GM12878 (cell line): ENCODE measurements at regions not wholly inside any gene's neighbourhood (a gene's known extent, or its start where the extent isn't known, plus 50 kb on each side); places are given as distances from the start of the nearest gene placed in this dataset.

Experiments
- ATAC-seq: fragments of 200-7000 bp; cut with Tn5 transposase; 3 replicates; pipeline ENCODE4 v1.9.1; 2020; ENCODE audit warnings: mild to moderate bottlenecking, moderate library complexity
- BruUV-seq: library from RNA; stranded (reverse); fragments of 400-500 nt; replicated peaks from 2 replicates; lab custom pipeline; 2021; lab: Mats Ljungman, UMichigan
- CTCF ChIA-PET: fragments of 300-600 bp; sonication (Branson Sonifier 250); formaldehyde crosslinking; extraction: SDS; loops from one replicate; lab custom pipeline; 2021; ENCODE audit warnings: inconsistent platforms; lab: Yijun Ruan, JAX
- POLR2A ChIA-PET: fragments of 350-600 bp; formaldehyde crosslinking; extraction: SDS; loops from one replicate; lab custom pipeline; 2021; ENCODE audit warnings: inconsistent platforms; lab: Charles Lee
- RAD21 ChIA-PET: fragments of 300-600 bp; sonication (Branson Sonifier 250); formaldehyde crosslinking; loops from one replicate; lab custom pipeline; 2023; ENCODE audit warnings: antibody characterized with exemption; ENCODE audit not compliant: unreplicated experiment; lab: Charles Lee
- SMC1A ChIA-PET: fragments of 300-600 bp; sonication (Branson Sonifier 250); formaldehyde crosslinking; loops from one replicate; lab custom pipeline; 2023; ENCODE audit not compliant: unreplicated experiment, uncharacterized antibody; lab: Charles Lee
- DNase-seq: peaks from one replicate; pipeline ENCODE4 v3.0.0-alpha.2; 2011; ENCODE audit warnings: low read depth, low spot score
- FAIRE-seq: peaks from 3 replicates; lab custom pipeline; 2011; peaks lifted over from hg19 to GRCh38; lab: Jason Lieb, UNC
- H2AFZ ChIP-seq: 2 replicates; pipeline ENCODE4 v1.6.0; 2011; ENCODE audit warnings: low read depth, low read length, control low read depth; ENCODE audit not compliant: control insufficient read depth
- H3K27ac ChIP-seq: 2 replicates; pipeline ENCODE4 v1.5.1; 2011; ENCODE audit warnings: control low read depth; ENCODE audit not compliant: control insufficient read depth, insufficient read depth
- H3K27me3 ChIP-seq, 2 experiments: replicated peaks in 1 of 2; 2 replicates each; pipeline versions ENCODE4 v1.6.0 to v1.6.1; 2011; ENCODE audit warnings: low read length in 1 of 2; ENCODE audit not compliant: control insufficient read depth in 2 of 2, insufficient read depth in 2 of 2
- H3K36me3 ChIP-seq, 2 experiments: 2 replicates each; pipeline ENCODE4 v1.5.1; 2011; ENCODE audit warnings: low read length in 1 of 2; ENCODE audit not compliant: control insufficient read depth in 2 of 2, insufficient read depth in 2 of 2
- H3K4me1 ChIP-seq: 2 replicates; pipeline ENCODE4 v1.6.1; 2011; ENCODE audit warnings: mild to moderate bottlenecking, low read length, moderate library complexity, mixed read lengths; ENCODE audit not compliant: control insufficient read depth, insufficient read depth
- H3K4me2 ChIP-seq: 2 replicates; pipeline ENCODE4 v1.6.0; 2011; ENCODE audit warnings: control low read depth; ENCODE audit not compliant: control insufficient read depth, insufficient read depth
- H3K4me3 ChIP-seq: fragments of 200-600 bp; sonication (generic); 2 replicates; pipeline ENCODE4 v1.5.1; 2016
- H3K79me2 ChIP-seq: 2 replicates; pipeline ENCODE4 v1.6.0; 2011; ENCODE audit warnings: low read length; ENCODE audit not compliant: control insufficient read depth, insufficient read depth
- H3K9ac ChIP-seq: 2 replicates; pipeline ENCODE4 v1.8.0; 2011; ENCODE audit warnings: low read length, control low read depth, mixed read lengths; ENCODE audit not compliant: control insufficient read depth, insufficient read depth
- H3K9me3 ChIP-seq: replicated peaks from 3 replicates; pipeline ENCODE4 v1.5.1; 2011; ENCODE audit warnings: mild to moderate bottlenecking, low read length; ENCODE audit not compliant: control insufficient read depth, insufficient read depth
- H4K20me1 ChIP-seq: 2 replicates; pipeline ENCODE4 v1.6.0; 2011; ENCODE audit not compliant: control insufficient read depth, insufficient read depth
- EP300 ChIP-seq, 2 experiments: fragments of 150-350 bp in 1 of 2; IDR thresholded peaks; 2 replicates each; pipeline ENCODE4 v1.6.1; 2011 to 2012; ENCODE audit warnings: low read depth in 2 of 2, low read length in 2 of 2, borderline replicate concordance in 1 of 2, improper control_type of control experiment in 1 of 2, inconsistent platforms in 1 of 2; ENCODE audit not compliant: control insufficient read depth in 1 of 2
- HDGF ChIP-seq: fragments of 450-650 bp; IDR thresholded peaks from 2 replicates; pipeline ENCODE4 v1.6.1; 2016; ENCODE audit warnings: antibody characterized with exemption
- MEF2A ChIP-seq: IDR thresholded peaks from 2 replicates; pipeline ENCODE4 v1.6.1; 2011; ENCODE audit warnings: low read depth, mild to moderate bottlenecking, low read length, moderate library complexity; ENCODE audit not compliant: insufficient read depth
- MTA2 ChIP-seq: fragments of 450-650 bp; IDR thresholded peaks from 2 replicates; pipeline ENCODE4 v1.6.1; 2016; ENCODE audit warnings: low read depth, mild to moderate bottlenecking, moderate library complexity
- MYC ChIP-seq: IDR thresholded peaks from 2 replicates; pipeline ENCODE4 v1.6.1; 2011; ENCODE audit warnings: mild to moderate bottlenecking, low read length, moderate library complexity, inconsistent platforms; ENCODE audit not compliant: insufficient read depth, insufficient replicate concordance, insufficient read length, severe bottlenecking
- POLR2AphosphoS2 ChIP-seq: IDR thresholded peaks from 2 replicates; pipeline ENCODE4 v1.6.1; 2011; ENCODE audit warnings: low read depth, mild to moderate bottlenecking, low read length, improper control_type of control experiment, moderate library complexity
- RFX5 ChIP-seq: IDR thresholded peaks from 2 replicates; pipeline ENCODE4 v1.6.1; 2011; ENCODE audit warnings: low read depth, low read length, improper control_type of control experiment
- SMC3 ChIP-seq: IDR thresholded peaks from 2 replicates; pipeline ENCODE4 v1.6.1; 2011; ENCODE audit warnings: low read length, improper control_type of control experiment, borderline replicate concordance
- SREBF2 ChIP-seq: IDR thresholded peaks from 2 replicates; pipeline ENCODE4 v1.6.1; 2012; ENCODE audit warnings: mild to moderate bottlenecking, low read length
- TBL1XR1 ChIP-seq: IDR thresholded peaks from 2 replicates; pipeline ENCODE4 v1.6.1; 2012; ENCODE audit warnings: low read depth, low read length, improper control_type of control experiment
- ZNF274 ChIP-seq: IDR thresholded peaks from one replicate; pipeline ENCODE4 v1.8.0; 2011; ENCODE audit not compliant: insufficient read length, insufficient read depth
- ZNF622 ChIP-seq: fragments of 450-650 bp; IDR thresholded peaks from 2 replicates; pipeline ENCODE4 v1.6.1; 2017; ENCODE audit warnings: mild to moderate bottlenecking, inconsistent platforms
- WGBS: methylation state at CpG from one replicate; pipeline ENCODE4 v1.1.6; 2016; ENCODE audit warnings: low lambda C conversion rate; ENCODE audit not compliant: insufficient replicate concordance, insufficient coverage; ENCODE audit errors: missing lambda C conversion rate; 5-methylcytosine and 5-hydroxymethylcytosine counted together
- in situ Hi-C: fragments of 300-500 bp; cut with MboI; formaldehyde crosslinking; loops from 9 replicates; pipeline ENCODE4 v1.14.3; 2018; ENCODE audit warnings: mixed read lengths
- intact Hi-C: fragments of 100-400 bp; cut with micrococcal nuclease; formaldehyde crosslinking; loops from one replicate; pipeline ENCODE4 v1.14.2; 2022; ENCODE audit not compliant: unreplicated experiment
- TF ChIP-seq, protein P1 (sequence below): IDR thresholded peaks from 2 replicates; pipeline ENCODE4 v1.6.1; 2011; ENCODE audit warnings: low read depth, mild to moderate bottlenecking, low read length, moderate library complexity, borderline replicate concordance; ENCODE audit errors: extremely low read depth

DNA sequence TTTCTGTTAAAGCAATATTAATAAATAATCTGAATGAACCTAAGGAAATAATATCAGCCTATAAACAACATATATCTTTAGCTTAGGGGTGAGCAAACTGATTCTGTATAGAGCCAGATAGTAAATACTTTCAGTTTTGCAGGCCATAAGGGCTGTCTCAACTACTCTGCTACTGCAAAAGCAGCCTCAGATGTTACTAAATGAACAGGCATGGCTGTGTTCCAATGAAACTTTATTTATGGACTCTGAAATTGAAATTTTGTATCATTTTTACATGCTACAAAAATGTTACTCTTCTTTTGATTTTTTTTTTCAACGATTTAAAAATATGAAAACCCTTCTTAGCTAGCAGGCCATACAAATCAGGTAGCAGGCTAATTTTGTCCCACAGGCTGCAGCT, 212.8 kb upstream of the PRICKLE2 start:
- ATAC-seq: no peak
- Histone ChIP-seq H3K4me1 (no peaks in the 10 kb centered on the region), H3K4me3 (no peak overlapping the region), H3K27me3 (0 out of 4 replicates have a peak, but pooled peaks cover 0 to under 1% of the 10 kb centered on the region in 2 experiments), H3K27ac (no peak overlapping the region), H3K9ac (no peak overlapping the region), H3K36me3 (no peaks in the 10 kb centered on the region), H4K20me1 (no peaks in the 10 kb centered on the region), H3K9me3 (peaks cover 2% of the 10 kb centered on the region; the same call in 1 of the 3 replicates), H3K4me2 (no peak overlapping the region), H2AFZ (no peak overlapping the region), H3K79me2 (no peaks in the 10 kb centered on the region)
- no peak for FAIRE-seq
- intact Hi-C loops (no loop called here), in situ Hi-C loops (no loop called here)
- 0% methylated on average over 1 of the region's 1 CpG for WGBS
- ChIA-PET SMC1A (interaction anchor here (0.9 to 8.1 kb wide), 9 partner anchors 8 to 242 kb away, joined by 3 to 48 read pairs (median 14); no protein-coding TSS in a partner anchor), POLR2A (interaction anchor here (0.6 to 1.3 kb wide), 3 partner anchors 10 to 587 kb away, joined by 3 read pairs; no protein-coding TSS in a partner anchor), RAD21 (interaction anchor here (0.8 to 1.5 kb wide), 3 partner anchors 12 to 24 kb away, joined by 3 to 7 read pairs (median 3); no protein-coding TSS in a partner anchor), CTCF (interaction anchor here (1.0 to 2.8 kb wide), 3 partner anchors 11 to 29 kb away, joined by 3 to 10 read pairs (median 9); no protein-coding TSS in a partner anchor)
- no peak for DNase-seq
- BruUV-seq: no TSS peak
- TF ChIP-seq EP300 (IDR thresholded peaks at IDR 0.05; ENCODE audit: borderline replicate concordance in 1 of 2, control insufficient read depth in 1 of 2, low read depth in 2 of 2, low read length in 2 of 2) (no peak), ZNF622 (no peak), MYC (no peak), MEF2A (no peak), POLR2AphosphoS2 (no peak), SREBF2 (no peak), MTA2 (no peak), TBL1XR1 (no peak), ZNF274 (no peak), SMC3 (no peak), RFX5 (no peak), HDGF (no peak)
- TF ChIP-seq, protein P1, sequence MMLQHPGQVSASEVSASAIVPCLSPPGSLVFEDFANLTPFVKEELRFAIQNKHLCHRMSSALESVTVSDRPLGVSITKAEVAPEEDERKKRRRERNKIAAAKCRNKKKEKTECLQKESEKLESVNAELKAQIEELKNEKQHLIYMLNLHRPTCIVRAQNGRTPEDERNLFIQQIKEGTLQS: no peak
